HG03039 (cell line): ENCODE measurements at regions not wholly inside any gene's neighbourhood (a gene's known extent, or its start where the extent isn't known, plus 50 kb on each side); places are given as distances from the start of the nearest gene placed in this dataset.

Experiments
- ATAC-seq: cut with Tn5 transposase; IDR thresholded peaks from one replicate; pipeline ENCODE4 v1.9.1; 2021; ENCODE audit warnings: mild to moderate bottlenecking, moderate library complexity; ENCODE audit not compliant: unreplicated experiment

- no peak for ATAC-seq
Observed at GRCh38 chr5:5583023-5583765, 160.7 kb downstream of the ICE1 start.

DNA sequence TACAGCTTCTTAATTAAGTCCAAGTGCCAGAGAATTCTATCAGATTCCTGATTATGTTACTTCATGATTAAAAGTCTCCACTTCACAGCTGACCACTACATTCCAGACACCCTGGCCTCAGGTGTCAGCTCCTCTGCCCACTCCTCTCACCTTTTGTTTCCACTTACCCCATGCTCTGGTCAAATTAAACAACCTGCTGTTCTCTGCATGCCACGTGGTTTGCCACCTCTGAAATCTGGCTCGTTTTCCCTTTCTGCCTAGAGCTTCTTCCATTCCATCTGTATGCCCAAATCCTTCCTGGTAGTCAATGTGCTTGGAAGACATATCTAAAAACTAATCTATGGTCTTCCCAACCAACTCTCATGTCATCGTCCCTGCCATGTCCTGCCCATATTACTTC is 158.6 kb downstream of the ICE1 start:
- no peak for ATAC-seq

DNA sequence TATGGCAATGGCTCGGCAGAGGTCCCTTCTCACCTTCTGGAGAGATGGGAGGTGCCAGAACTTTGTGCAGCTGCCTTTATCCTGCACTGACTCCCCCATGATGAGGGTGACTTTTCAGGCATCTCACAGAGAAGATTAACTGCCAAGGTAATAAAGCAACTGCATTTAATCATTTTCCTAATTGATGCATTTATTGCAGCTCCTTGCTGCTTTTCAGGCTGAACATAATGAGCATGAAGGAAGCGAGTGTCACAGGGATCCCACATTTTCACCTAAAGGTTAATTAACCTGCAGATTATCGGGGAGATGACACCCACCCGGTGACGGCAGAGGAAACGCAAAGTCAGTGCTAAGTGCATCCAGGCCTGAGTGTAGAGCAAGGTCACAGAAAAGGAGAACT is 154.3 kb downstream of the ICE1 start:
- ATAC-seq = no peak

- no peak for ATAC-seq
Observed at GRCh38 chr5:5575461-5575860, 153.0 kb downstream of the ICE1 start.

DNA sequence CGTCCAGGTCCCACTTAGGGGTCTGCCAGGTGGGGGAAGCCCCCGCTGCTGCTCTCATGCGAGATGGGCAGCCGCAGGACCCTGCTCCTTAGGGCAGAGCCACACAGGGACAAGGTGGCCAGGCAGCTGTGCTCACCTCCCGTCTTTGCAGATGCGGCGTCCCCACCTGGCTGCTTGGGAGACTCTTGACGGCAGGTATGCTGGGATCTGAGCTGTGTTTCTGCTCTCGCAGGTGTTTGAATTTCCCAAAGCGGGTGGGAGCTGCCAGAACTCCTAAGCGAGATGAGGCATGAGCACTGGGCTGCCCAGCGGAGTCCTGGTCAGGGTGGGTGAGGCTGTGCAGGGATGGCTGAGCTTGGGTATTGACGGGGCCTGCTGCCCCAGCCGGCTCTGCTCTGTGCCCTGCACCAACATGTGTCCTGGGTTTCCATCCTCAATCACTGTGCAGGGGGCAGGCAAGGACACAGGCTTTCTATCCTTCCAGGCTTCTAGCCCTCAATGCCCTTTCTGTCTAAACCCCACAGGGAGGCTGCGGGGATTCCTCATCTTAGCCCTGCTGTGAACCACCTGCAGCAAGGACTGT is 151.4 kb downstream of the ICE1 start:
- no peak for ATAC-seq

GRCh38 chr5:5572976-5573797 is 150.7 kb downstream of the ICE1 start:
- ATAC-seq = no peak

GRCh38 chr5:5572010-5572865 is 149.8 kb downstream of the ICE1 start:
- ATAC-seq = no peak

- no peak for ATAC-seq
Observed at GRCh38 chr5:5570646-5571045, 148.2 kb downstream of the ICE1 start.

DNA sequence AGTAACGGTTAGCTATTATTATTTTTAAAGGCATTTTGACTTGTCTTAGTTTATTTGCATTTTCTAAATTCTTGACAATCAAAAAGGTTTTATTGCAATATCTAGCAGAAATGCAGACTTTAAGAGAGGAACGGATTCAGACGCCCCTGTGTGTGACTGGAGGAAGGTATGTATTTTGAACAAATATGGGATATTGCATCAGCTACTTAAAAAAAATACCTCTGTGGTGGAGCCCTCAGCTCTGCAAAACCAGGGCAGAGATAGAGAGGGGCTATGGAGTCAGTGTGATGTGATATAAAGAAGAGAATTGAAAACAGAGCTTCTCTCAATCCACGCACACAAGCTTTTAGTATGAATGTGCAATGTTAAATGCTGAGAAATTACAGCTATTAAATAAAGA is 142.4 kb downstream of the ICE1 start:
- ATAC-seq = no peak

DNA sequence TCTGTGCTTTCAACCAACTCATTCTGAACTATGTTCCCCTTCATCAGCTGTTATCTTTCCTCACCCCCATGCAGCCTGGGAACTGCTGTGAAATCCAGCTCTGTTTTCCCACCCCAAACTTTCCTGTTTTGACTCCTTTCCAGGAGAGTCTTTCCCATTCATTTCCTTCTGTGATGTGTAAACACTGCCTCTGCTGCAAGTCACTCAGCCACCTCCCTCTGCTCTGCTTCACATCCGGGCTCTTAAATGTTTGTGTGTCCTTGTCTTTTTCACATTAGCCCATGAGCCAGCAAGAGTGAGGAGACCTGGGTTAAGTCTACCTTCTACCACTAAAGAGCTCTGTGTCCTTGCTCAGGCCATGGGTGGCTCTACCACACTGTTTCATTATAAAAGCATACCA is 137.5 kb downstream of the ICE1 start:
- ATAC-seq = no peak

- ATAC-seq = no peak
Observed at GRCh38 chr5:5558638-5559527, 136.4 kb downstream of the ICE1 start.

DNA sequence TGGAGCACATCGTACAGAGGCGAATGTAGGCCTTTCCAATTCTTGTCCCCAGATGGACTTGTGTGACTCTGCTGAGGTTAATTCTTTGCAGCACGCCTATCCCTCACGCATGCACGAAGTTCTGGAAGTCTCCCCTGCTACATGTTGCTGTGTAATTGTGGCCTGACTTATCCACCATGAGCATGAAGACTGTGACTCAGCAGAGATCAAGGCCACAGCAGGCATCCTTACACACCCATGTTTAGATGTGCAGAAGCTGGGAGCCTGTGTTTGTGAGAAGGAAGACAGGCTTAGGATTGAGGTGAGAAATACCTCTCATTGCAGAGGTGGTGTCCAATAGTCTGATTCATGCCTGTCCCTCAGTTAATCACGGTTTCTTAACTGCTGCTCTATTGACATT is 135.6 kb downstream of the ICE1 start:
- no peak for ATAC-seq

- no peak for ATAC-seq
Observed at GRCh38 chr5:5551499-5551898, 129.0 kb downstream of the ICE1 start.

DNA sequence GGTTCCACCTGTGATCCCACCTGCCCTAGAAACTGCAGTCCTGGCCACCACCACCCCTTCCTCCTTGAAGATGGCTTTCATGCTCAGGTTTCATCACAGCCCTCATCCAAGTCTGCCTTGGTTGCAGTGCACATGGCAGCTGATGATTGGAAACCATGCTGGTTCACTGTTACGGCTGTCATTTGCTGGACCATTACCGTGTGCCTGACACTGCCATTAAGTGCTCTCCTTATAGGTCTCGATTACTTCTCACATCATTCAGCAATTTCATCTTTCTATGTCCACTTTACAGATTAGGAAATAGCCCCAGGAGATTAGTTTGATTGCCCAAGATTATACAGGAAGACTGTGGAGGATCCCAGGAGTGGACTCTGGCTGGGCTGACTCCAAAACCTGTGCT is 123.9 kb downstream of the ICE1 start:
- ATAC-seq = no peak

- ATAC-seq = no peak
Observed at GRCh38 chr5:5544094-5544663, 121.7 kb downstream of the ICE1 start.

- ATAC-seq = no peak
Observed at GRCh38 chr5:5542654-5543053, 120.2 kb downstream of the ICE1 start.

DNA sequence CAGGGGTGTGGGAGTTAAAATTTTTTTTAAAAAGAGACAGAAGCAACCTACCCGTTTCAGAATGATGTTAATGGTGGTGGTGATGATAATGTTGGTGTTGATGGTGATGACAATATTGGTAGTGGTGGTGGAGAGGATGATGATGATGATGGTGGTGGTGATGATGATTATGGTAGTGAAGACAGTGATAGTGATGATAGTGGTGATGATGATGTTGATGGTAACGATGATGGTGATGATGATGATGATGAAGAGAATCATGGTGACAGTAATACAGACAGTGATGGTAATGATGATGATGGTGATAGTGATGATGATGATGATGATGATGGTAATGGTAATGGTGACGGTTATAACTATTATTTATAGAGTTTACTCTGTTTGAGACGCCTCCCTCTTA is 117.6 kb downstream of the ICE1 start:
- ATAC-seq = no peak
